Germinal center (tissue), 1 donor: ENCODE measurements at regions not wholly inside any gene's neighbourhood (a gene's known extent, or its start where the extent isn't known, plus 50 kb on each side); places are given as distances from the start of the nearest gene placed in this dataset.
"Not testable (repeated sequence)": the region's sequence is repeated elsewhere in the genome, so short reads cannot be mapped to it uniquely, and the experiment has no call there.

Experiments used
- DNase-seq: peaks from one replicate; pipeline ENCODE4 v3.0.0; 2012; ENCODE audit warnings: mixed read lengths, low spot score

DNA sequence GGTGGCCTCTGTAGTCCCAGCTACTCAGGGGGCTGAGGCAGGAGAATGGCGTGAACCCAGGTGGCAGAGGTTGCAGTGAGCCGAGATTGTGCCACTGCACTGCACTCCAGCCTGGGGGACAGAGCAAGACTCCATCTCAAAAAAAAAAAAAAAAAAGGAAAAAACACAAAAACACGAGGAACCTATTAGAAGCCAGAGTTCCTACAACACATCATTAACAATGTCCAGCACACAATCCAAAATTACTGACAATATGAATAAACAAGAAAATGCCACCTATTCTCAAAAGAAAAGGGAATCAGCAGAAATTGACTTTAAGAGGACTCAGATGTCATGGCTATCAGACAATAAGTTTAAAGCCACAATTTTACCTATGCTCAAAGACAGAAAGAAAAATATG is 57.3 kb upstream of the HS3ST3A1 start:
- not testable (repeated sequence) for DNase-seq

DNA sequence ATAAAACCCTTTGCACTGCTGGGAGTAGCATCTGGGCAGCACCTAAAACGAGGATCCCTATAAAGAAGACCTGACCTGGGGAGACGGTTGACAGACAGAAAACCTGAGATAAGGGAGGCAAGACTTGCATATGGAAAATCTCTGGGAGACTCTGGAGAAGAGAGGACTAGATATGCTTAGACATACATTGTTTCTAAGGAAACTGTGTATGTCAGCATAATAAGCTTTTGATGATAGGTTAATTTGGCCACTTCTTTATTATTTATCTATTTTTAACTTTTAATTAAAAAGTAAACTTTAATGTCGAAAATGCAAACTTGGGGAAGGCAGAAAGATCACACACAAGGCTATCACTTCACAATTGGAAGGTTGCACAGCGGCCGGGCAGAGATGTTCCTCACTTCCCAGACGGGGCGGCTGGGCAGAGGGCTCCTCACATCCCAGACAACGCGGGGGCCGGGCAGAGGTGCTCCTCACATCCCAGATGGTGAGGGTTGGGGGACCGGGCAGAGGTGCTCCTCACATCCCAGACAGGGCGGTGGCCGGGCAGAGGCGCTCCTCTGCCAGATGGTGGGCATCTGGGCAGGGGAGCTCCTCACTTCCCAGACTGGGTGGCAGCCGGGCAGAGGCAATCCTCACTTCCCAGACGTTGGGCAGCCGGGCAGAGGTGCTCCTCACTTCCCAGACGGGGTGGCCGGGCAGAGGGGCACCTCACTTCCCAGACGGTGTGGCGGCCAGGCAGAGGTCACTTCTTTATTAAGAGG is 64.3 kb upstream of the HS3ST3A1 start:
- no peak for DNase-seq

- no peak for DNase-seq
These were observed 69.6 kb upstream of the HS3ST3A1 start for GRCh38 chr17:13671341-13671740.

DNA sequence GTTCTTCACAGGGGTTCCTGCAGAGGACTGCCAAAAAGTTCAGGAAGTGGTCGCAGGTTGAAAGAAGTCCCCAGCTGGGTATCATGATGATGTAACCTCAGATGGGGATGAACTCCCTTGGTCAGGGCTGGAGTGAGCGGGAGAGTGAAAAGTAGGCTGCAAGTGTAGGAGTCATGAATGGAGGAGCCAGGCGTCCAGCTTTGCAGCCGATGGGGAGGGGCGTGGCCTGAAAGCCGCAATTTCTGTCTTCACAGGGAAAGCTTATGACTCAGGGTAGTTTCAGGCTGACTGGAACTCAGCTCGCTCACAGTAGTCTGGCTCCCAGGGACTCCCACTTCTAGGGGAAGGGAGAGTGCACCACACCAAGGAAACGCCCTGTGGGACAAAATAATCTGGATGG is 70.0 kb upstream of the HS3ST3A1 start:
- DNase-seq: no peak

- no peak for DNase-seq
These were observed 76.6 kb upstream of the HS3ST3A1 start for GRCh38 chr17:13678361-13678760.

GRCh38 chr17:13678841-13679240 is 77.1 kb upstream of the HS3ST3A1 start:
- no peak for DNase-seq

DNA sequence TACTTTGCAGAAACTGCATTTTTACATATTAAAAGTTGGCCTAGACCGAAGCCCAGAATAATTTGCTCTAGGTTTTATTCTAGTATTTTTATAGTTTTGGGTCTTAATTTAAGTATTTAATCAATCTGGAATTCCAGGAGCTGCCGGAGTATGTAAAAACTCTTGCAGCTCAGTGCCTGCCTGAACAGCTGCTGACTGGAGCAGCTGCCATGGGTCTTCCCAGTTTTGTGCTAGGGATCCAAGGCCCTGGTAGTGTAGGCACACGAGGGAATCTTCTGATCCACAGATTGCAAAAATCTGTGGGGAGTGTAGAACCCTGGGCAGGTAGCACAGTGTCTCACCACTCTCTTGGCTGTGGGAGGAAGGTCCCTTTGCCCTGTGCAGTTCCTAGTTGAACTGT is 87.0 kb upstream of the HS3ST3A1 start:
- DNase-seq: no peak

GRCh38 chr17:13690806-13691205 is 89.1 kb upstream of the HS3ST3A1 start:
- DNase-seq: no peak

DNA sequence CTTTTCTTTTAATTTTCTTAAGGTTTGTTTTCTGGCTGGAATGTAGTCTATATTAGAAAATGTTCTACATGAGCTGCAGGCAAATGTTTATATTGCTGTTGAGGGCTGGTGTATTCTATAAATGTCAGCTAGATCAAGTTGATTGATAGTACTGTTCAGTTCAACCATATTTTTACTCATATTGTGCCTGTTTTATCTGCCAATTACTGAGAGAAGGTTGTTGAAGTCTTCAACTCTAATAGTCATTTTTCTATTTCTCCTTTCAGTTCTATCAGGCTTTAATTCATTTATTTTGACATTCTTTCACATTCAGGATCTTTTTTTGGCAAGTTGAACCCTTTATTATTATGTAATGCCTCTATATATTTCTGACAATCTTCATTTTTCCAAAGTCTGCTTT is 93.2 kb upstream of the HS3ST3A1 start:
- no peak for DNase-seq

GRCh38 chr17:13698832-13699231 is 97.1 kb upstream of the HS3ST3A1 start:
- no peak for DNase-seq

- DNase-seq: no peak
These were observed 97.5 kb upstream of the HS3ST3A1 start for GRCh38 chr17:13699261-13699660.

GRCh38 chr17:13702266-13702665 is 100.5 kb upstream of the HS3ST3A1 start:
- no peak for DNase-seq

- no peak for DNase-seq
These were observed 102.6 kb upstream of the HS3ST3A1 start for GRCh38 chr17:13704333-13704732.

DNA sequence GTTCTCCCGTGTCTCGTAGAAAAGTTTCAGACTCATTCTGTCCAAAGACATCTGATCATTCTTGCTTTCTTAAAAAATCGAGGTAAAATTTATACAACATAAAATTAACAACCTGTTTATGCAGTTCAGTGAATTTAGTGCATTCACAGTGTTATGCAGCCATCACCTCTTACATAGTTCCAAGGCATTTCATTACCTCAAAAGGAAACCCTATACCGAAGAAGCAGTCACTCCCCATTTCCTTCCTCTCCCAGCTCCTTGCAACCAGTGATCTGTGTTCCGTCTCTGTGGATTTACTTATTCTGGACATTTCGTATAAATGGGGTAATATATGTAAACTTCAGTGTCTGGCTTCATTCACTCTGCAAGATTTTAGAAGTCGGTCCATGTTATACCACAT is 103.5 kb upstream of the HS3ST3A1 start:
- DNase-seq: no peak

DNA sequence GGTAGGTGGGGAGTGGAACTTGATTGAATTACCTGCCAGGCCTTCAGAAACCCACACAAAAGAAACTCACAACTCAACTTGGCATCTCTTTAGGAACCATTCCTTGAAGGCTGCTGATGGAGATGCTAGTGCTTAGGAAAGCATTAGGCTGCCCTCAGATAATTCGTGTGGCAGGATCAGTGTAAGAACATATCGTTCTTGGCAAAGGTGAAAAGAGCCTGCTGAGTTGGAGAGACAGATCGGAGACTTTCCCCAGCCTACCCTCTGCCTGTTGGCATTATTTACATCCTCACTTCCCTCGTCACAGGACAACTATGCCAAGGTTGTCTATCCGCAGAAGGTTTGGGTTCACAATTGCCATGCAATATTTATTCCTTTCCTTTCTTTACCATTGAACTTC is 120.0 kb upstream of the HS3ST3A1 start:
- no peak for DNase-seq

- no peak for DNase-seq
These were observed 123.7 kb upstream of the HS3ST3A1 start for GRCh38 chr17:13725288-13725990.

DNA sequence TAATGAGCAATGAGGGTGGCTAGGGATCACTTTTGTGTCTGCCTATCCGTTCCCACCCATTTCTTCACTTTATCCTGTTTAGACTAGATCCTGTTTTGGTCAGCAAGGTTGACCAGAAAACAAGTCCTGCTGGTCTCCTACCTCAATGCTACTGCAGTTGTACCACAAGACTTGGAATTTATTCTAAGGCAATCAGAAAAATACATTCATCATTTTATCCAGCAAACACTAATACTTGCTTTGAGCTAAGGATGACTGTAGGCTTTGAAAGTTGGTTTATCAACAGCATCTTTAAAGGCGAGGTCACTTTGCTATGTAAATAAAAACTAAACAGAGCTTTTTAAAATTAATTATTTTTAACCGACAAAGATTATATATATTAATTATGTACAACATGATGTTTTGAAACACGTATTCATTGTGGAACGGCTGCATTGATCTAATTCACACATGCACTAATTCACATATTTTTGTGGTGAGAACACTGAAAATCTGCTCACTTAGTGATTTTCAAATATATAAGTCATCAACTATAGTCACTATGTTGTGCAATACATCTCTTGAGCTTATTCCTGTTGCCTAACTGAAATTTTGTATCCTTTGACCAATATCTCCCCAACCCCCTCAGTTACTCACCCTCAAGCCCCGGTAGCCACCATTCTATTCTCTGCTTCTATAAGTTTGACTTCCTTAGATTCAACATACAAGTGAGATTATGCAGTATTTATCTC is 125.9 kb upstream of the HS3ST3A1 start:
- DNase-seq: no peak

GRCh38 chr17:13728781-13729180 is 127.1 kb upstream of the HS3ST3A1 start:
- no peak for DNase-seq

DNA sequence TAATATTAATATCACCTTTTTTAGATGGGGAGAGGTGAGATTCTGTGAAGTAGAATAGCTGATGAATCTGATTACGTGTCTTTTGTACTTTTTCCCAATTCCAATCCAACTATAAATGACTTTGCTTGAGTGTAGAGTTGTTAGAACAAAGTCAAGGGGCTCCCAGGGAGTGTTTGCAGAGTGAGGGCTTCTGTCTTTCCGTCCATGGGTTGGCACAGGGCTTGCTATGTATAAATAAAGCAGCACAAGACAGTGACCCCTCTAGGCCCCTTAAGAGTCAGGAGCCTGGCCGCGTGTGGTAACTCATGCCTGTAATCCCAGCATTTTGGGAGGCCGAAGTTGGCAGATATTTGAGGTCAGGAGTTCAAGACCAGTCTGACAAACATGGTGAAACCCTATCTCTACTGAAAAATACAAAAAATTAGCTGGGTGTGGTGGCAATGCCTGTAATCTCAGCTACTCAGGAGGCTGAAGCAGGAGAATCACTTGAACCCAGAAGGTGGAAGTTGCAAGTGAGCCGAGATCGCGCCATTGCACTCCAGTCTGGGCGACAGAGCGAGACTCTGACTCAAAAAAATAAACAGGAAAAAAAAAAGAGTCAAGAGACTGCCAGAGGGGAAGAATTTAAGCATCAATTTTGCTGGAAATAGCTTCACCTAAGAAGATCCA is 127.9 kb upstream of the HS3ST3A1 start:
- no peak for DNase-seq

- DNase-seq: no peak
These were observed 133.2 kb upstream of the HS3ST3A1 start for GRCh38 chr17:13734880-13735279.

DNA sequence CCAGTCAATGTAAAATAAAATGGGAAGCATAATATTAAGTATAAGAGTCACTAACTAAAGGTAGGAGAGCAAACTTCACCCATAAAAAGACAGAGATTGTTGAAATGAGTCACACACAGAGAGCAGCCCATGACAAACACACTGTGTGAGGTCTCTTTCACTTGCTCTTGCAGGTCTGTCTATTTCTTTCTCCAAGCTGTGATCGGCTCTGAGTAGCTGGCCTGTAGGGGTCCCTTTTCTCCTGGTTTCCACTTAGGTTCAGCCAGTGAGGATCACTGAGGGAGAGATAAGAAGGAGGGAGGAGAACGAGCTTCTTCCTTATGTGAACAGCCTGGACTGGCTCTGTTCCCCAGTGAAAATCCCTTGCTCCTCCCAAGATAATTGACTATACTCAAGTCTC is 133.7 kb upstream of the HS3ST3A1 start:
- no peak for DNase-seq

DNA sequence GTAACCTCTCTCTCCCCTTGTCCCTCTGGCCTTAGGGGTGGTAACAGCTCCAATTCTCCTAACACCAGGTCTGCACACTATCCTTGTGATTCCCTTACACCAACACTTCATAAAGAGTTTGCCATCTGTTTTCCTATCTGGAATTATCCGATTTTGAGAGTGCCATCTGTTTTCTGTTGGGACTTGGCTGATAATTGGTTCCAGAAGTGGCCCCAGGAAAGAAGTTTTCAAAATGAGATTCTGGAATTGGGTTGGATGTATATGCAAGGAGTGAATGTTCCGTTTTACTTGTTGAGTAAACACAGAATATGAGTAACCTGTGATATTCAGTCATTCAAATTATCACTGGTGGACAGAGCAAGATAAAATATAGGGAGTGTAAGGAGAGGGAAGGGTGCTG is 134.1 kb upstream of the HS3ST3A1 start:
- DNase-seq: no peak

DNA sequence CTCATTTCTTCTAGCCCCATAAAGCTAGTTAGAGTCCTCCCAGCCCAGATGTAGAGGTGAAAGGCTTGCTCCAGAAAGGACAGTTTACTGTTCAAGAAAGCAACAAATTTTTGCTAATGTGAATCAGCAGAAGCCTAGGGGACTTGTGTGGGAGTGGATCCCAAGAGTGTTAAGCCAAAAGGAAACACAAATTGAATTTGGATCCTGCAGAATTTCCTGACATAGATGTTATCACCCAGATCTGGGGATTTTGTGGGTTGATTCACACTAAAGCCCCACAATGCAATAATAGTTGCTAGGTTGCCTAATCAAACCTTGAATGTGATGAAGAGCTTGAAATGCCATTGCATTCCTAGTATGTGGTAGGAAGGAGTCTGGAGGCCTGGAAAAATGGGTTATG is 135.2 kb upstream of the HS3ST3A1 start:
- no peak for DNase-seq
